GM12875 (cell line): ENCODE measurements at regions not wholly inside any gene's neighbourhood (a gene's known extent, or its start where the extent isn't known, plus 50 kb on each side); places are given as distances from the start of the nearest gene placed in this dataset.

Source experiments
- H3K4me3 ChIP-seq: one replicate; pipeline ENCODE4 v1.5.1; 2011; ENCODE audit warnings: low read depth, low read length, control low read depth
- TF ChIP-seq, protein P1 (sequence below): IDR thresholded peaks from 2 replicates; pipeline ENCODE4 v1.5.1; 2011; ENCODE audit warnings: low read depth, mild to moderate bottlenecking, control low read depth, inconsistent platforms, low read length, moderate library complexity, borderline replicate concordance; ENCODE audit not compliant: insufficient read depth

DNA sequence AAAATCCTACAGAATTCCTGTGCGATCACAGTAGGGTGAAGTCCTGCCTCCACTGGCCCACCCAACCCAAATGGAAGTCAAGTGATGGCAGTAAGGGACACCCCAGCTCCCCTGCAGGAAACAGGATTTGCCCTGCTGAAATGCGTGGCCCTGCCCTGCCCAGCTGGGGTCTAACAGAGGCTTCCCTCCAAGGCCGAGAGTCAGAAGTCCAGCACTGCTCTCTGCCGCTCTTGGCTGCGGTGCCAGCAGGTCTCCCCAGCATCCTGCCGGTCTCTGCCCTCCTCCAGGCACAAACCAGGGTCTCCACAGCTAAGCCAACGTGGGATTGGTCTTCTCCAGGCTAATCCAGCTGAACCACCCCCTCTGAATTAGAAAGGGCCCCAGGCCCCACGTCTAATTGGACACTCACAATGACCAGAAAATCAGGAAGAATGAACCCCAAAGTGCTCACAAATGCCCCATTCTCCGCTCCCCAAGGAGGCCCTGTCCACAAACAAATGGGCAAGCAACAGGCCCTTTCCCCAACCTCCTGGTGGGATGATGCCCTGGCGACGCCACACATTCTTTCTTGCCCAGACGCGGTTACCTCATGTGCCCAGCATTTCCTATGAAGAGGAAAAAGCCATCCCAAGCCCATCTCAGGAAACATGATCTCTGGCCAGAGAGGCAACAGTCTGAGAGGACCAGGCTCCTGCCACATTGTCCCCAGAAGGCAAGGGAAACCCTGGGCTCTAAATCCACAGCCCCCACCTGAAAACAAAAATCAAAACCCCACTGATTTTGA is 117.2 kb downstream of the BANF2 start:
- no peak overlapping the region for H3K4me3 ChIP-seq
- TF ChIP-seq, protein P1, sequence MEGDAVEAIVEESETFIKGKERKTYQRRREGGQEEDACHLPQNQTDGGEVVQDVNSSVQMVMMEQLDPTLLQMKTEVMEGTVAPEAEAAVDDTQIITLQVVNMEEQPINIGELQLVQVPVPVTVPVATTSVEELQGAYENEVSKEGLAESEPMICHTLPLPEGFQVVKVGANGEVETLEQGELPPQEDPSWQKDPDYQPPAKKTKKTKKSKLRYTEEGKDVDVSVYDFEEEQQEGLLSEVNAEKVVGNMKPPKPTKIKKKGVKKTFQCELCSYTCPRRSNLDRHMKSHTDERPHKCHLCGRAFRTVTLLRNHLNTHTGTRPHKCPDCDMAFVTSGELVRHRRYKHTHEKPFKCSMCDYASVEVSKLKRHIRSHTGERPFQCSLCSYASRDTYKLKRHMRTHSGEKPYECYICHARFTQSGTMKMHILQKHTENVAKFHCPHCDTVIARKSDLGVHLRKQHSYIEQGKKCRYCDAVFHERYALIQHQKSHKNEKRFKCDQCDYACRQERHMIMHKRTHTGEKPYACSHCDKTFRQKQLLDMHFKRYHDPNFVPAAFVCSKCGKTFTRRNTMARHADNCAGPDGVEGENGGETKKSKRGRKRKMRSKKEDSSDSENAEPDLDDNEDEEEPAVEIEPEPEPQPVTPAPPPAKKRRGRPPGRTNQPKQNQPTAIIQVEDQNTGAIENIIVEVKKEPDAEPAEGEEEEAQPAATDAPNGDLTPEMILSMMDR = no peak

DNA sequence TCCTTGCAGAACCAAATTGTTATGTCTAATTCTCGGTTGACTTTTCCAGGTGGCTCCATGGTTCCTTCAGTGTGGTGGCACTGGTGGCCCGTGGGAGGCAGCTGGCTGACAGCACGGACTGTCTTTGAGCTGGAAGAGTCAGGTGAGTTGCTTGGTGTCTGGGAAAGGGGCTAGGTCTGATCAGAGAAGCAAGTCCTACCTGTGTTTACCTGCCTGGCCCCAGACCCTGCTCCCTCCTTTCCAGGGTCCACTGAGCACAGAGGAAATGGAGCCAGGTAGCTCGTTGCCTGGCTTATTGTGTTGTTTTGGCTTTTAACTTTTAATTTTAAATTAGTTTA is 111.8 kb downstream of the BANF2 start:
- H3K4me3 ChIP-seq = no peak overlapping the region
- TF ChIP-seq, protein P1 = no peak

- TF ChIP-seq, protein P1 = no peak
- no peak overlapping the region for H3K4me3 ChIP-seq
These were observed 111.3 kb downstream of the BANF2 start for GRCh38 chr20:17810847-17811627.

GRCh38 chr20:17810062-17810631 is 110.4 kb downstream of the BANF2 start:
- H3K4me3 ChIP-seq = no peak overlapping the region
- TF ChIP-seq, protein P1 = no peak

GRCh38 chr20:17809362-17810061 is 109.7 kb downstream of the BANF2 start:
- TF ChIP-seq, protein P1 = no peak
- H3K4me3 ChIP-seq = no peak overlapping the region

GRCh38 chr20:17808782-17809181 is 109.0 kb downstream of the BANF2 start:
- TF ChIP-seq, protein P1 = no peak
- H3K4me3 ChIP-seq = no peak overlapping the region
